LNCaP clone FGC (cell line): ENCODE measurements at regions not wholly inside any gene's neighbourhood (a gene's known extent, or its start where the extent isn't known, plus 50 kb on each side); places are given as distances from the start of the nearest gene placed in this dataset.

ENCODE experiments used
- DNase-seq: peaks from one replicate; pipeline ENCODE4 v3.0.0-alpha.2; 2011; ENCODE audit warnings: low read depth
- H3K4me3 ChIP-seq: 2 replicates; pipeline ENCODE4 v1.5.1; 2011; ENCODE audit warnings: mild to moderate bottlenecking, low read depth, low read length, control low read depth
- TF ChIP-seq, protein P1 (sequence below): IDR thresholded peaks from 2 replicates; pipeline ENCODE4 v1.5.1; 2012; ENCODE audit warnings: mild to moderate bottlenecking; ENCODE audit not compliant: control insufficient read depth, insufficient read depth; ENCODE audit errors: extremely low read depth

GRCh38 chr10:9685596-9685995 lies 1332.1 kb upstream of the CELF2 start:
- TF ChIP-seq, protein P1, sequence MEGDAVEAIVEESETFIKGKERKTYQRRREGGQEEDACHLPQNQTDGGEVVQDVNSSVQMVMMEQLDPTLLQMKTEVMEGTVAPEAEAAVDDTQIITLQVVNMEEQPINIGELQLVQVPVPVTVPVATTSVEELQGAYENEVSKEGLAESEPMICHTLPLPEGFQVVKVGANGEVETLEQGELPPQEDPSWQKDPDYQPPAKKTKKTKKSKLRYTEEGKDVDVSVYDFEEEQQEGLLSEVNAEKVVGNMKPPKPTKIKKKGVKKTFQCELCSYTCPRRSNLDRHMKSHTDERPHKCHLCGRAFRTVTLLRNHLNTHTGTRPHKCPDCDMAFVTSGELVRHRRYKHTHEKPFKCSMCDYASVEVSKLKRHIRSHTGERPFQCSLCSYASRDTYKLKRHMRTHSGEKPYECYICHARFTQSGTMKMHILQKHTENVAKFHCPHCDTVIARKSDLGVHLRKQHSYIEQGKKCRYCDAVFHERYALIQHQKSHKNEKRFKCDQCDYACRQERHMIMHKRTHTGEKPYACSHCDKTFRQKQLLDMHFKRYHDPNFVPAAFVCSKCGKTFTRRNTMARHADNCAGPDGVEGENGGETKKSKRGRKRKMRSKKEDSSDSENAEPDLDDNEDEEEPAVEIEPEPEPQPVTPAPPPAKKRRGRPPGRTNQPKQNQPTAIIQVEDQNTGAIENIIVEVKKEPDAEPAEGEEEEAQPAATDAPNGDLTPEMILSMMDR: no peak
- DNase-seq: no peak
- no peak overlapping the region for H3K4me3 ChIP-seq

DNA sequence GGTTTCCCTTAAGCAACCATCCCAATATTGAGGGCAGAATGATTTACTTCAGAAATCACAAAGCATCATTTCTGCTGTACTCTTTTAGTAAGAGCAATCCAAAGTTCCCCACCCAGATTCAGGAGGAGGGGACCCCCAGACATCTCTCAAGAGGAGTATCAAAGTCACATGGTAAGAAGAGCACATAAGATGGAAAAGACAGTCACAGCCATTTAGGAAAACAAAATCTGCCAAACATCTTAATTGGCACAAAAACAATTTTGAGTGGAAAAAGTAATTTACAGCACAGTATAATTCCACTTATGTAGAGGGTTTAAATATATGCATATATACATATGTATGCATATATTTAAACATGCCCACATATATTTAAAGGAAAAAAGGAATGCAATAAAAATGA lies 1329.0 kb upstream of the CELF2 start:
- no peak for DNase-seq
- no peak overlapping the region for H3K4me3 ChIP-seq
- TF ChIP-seq, protein P1: no peak

DNA sequence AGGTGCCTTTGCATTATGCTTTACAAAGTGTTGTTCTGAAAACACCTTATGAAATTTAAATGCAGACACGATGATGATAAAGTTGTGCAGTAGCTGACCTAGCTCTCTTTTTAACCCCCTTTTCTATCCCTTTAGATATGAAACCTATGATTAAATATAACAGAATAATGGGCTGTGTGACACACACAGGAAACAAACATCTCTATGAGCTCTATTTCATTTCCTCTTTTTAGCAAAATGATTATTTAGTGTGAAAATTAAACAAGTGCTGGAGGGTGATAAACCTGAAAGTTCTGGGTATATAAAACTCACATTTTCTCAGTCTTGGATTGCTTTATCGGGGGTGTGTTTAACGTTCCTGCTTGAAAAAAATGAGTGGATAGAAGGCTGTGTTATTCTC lies 1310.5 kb upstream of the CELF2 start:
- no peak for DNase-seq
- TF ChIP-seq, protein P1: no peak
- H3K4me3 ChIP-seq: no peak overlapping the region

- TF ChIP-seq, protein P1: no peak
- DNase-seq: no peak
- no peak overlapping the region for H3K4me3 ChIP-seq
Measured at GRCh38 chr10:9709849-9710248, 1307.8 kb upstream of the CELF2 start.

- DNase-seq: no peak
- TF ChIP-seq, protein P1: no peak
- H3K4me3 ChIP-seq: no peak overlapping the region
Measured at GRCh38 chr10:9712393-9712792, 1305.3 kb upstream of the CELF2 start.

DNA sequence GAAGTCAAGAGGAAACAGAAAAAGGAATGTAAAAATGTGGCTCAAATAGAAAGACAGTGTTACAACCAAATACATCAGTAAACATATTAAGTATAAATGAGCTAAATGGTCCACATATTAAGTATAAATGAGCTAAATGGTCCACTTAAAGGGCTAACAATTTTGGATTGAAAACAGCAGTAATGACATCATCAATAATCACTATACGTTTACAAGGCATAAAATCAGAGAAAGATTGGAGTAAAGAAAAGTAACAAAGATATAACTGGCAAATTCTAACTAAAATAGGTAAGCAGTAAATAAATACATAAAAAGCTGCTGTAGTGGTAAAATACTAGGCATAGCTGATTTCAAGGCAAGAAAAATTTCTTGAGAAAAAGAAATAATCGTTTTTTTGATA lies 1298.4 kb upstream of the CELF2 start:
- no peak for DNase-seq
- TF ChIP-seq, protein P1: no peak
- no peak overlapping the region for H3K4me3 ChIP-seq

- no peak overlapping the region for H3K4me3 ChIP-seq
- no peak for DNase-seq
- TF ChIP-seq, protein P1: no peak
Measured at GRCh38 chr10:9733766-9734165, 1283.9 kb upstream of the CELF2 start.
